GM19452 (cell line): ENCODE measurements at regions not wholly inside any gene's neighbourhood (a gene's known extent, or its start where the extent isn't known, plus 50 kb on each side); places are given as distances from the start of the nearest gene placed in this dataset.
"Not testable (repeated sequence)": the region's sequence is repeated elsewhere in the genome, so short reads cannot be mapped to it uniquely, and the experiment has no call there.

ENCODE experiments used
- ATAC-seq: cut with Tn5 transposase; IDR thresholded peaks from one replicate; pipeline ENCODE4 v1.9.1; 2021; ENCODE audit not compliant: unreplicated experiment

DNA sequence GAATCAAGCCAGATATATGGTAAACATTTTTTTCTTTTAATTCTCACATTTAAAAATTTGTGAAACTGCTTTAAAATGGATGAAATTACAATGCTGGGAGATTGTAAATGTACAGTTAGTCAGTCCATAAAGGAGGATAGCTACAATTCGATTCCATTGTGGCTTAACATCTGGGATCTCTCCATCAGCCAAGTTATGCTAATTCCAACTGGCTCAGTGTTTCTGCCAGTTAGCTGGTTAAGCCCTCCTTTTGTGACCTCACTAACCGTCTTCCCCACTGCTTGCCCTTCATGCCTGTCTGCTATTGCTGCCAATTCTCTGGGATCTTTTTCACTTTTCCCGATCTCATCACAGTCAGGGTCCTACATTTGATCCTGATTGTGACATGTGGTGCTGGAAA lies 1347.6 kb downstream of the CDH11 start:
- no peak for ATAC-seq

DNA sequence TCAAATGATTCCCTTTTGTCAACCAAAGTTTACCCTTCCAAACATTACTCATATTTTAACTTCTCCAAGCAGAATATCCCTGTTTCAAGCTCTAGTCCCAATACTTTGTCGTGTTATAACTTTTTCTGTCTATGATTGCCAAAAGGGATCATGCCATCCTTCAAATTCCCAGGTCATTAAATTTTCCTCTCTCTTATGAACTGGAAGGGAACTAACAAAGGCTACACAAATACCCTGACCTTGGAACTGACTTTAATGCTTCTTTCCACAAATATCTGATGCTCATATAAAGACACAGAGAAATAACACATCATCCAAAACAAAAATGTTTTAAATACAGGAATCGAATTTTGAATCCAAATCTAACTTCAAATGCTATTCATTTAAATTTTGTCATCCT lies 1352.7 kb downstream of the CDH11 start:
- no peak for ATAC-seq

DNA sequence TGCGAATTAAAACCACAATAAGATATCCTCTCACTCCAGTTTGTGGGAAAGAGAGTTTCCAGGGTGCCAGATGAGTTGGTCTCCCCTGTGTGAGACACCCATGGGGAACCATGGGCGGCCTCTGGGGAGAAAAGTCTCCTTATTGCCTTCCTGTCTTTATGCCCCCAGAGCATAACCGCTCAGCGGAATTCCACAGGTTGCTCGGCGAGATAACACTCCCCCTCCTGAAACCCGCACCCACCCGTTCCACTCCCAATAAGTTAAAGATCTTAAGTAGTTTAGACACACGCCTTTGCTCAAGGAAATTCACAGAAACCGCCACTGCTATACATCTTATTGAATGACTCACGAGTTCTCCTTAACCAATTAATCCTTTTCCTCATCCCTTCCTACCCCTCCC lies 1361.6 kb downstream of the CDH11 start:
- ATAC-seq = not testable (repeated sequence)

DNA sequence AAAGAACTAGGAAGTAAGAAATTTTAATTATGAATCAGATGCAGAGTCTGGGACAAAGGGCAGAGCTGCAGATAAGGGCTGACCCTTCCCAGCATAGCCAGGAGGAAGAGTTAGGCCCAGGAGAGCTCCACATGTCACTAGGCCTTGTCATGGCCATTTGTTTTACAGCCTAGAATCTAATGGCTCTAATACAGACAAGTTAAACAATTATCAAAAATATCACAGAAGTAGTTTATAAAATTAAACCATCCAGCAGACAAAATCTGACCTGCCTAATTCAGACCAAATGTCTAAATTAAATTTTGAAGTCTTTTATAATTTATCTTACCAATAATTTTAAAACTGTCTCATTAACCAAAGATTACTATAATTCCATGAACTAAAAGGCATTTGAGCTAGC lies 1369.5 kb downstream of the CDH11 start:
- ATAC-seq = no peak

DNA sequence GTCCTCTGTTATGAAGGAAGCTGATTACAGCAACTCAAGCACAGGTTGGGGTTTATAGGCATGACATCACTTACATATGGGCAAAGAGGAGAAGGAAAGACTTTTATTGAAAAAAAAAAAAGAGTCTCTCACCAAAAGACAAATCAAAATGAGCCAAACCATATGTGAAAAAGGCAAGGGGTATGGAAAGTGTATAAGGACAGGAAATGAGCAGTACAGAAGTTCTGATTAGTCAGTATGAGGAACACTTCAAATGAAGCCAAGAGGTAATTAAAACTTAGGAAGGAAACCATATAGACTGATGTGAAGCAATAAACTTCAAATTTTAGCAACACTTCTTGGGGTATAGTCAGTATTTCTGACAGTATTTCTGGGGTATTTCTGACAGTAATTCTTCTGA lies 1372.6 kb downstream of the CDH11 start:
- ATAC-seq = no peak

DNA sequence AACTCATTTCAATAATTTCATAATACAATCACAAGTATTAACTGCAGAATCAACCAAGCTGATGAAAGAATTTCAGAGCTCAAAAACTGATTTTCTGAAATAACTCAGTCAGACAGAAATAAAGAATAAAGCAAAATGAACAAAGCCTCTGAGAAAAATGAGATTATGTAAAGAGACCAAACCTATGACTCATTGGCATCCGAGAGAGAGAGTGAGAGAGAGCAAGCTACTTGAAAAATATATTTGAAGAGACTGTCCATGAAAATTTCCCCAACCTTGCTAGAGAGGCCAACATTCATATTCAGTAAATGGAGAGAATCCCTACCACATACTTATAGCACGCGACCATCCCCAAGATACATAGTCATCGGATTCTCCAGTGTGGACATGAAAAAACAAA lies 1376.4 kb downstream of the CDH11 start:
- ATAC-seq = no peak

DNA sequence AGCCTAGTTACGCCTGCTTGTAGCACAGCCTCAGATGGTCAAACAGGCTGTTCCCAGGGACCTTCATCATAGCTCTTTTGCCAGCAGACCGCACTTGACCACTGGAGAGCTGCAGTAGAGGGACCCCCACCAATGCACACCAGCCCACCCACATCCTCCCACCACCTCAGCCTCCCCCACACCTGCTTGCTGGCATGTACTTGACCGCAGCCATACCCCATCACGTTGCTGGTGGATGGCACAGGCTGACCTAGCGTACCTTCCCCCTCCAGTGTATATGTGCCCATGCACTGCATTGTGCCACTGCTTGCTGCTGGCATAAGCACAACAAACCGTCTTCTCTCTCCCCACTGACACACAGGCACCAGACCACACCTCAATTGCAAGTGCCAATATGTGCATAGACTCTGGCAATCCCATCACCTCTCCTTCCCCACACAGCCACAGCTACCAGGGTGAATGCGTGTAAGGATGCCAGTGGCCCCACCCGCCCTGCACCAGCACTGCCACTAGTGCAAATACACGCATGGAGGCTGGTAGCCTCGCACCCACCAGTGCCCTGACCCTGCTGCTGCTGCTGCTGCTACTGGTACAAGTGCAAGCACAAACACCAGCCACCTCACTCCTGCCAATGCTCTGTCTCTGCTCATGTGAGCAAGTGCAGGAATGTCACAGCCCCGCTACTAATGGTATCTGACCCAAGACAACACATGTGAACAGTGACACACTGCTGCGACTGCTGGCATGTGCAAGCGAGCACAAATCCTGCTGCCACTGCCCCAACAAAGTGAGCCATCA lies 1377.6 kb downstream of the CDH11 start:
- ATAC-seq = no peak

DNA sequence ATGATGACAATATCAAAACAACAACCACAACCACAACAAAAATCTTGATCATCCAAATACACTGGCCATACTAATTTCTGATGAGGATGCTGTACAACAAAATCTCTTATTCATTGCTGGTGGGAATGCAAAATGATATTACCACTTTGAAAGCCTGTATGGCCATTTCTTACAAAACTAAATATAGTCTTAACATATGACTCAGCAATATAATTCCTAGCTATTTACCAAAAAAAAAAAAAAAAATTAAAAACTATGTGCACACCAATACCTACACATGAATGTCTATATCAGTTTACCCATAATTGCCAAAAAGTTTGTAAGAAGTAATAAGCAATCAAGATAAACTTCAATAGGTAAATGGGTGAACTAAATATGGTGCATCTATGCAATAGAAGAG lies 1379.7 kb downstream of the CDH11 start:
- no peak for ATAC-seq

DNA sequence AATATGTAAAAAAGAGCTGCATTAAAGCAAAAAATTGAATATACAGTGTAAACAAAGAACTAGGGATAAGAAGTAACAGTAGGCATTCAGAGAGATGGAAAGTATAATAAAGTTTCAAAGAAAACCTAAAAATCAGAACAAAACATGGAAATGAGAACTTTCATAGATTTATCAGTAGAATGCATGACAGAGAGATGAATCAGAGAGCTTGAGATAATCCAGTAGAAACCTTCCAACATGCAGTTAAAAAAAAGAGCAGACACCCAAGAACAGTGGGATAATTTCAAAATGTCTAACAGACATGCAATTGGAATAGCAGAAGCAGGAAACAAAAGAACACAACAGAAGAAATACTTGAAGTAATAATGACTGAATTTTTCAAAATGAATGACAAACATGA lies 1384.2 kb downstream of the CDH11 start:
- ATAC-seq = no peak

DNA sequence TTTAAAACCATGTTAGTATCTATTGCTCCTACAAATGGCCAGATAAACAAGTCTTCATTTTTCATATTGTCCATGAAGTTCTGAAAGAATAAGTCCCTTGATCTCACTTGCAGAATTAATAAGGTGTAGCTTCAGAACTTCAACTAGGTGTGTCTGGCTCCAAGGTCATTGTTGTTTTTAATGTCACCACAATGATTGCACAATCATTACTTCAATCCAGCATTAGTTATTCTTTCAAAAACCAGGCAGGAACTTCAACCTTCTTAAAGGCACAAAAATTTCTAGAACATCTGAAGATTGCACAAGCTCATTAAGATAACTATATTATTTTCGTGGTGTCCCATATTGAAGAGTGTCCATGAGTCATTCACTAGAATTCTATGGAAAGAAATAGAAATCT lies 1386.4 kb downstream of the CDH11 start:
- no peak for ATAC-seq

DNA sequence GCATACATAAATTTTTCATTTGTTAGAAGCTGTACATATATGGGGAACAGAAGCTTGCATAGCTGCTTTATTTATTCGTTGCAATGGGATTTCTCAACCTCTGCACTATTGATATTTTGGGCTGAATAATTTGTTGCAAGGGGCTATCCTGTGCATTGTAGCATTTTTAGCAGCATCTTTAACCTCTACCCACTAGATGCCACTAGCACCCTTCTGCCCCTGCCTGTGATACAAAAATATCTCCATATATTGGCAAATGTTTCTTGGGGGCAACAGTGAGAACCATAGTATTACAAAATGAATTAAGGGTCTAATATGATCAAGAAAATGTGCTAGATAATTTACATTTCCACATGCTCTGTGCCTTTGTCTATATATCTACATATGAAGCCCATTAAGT lies 1401.0 kb downstream of the CDH11 start:
- ATAC-seq = no peak

DNA sequence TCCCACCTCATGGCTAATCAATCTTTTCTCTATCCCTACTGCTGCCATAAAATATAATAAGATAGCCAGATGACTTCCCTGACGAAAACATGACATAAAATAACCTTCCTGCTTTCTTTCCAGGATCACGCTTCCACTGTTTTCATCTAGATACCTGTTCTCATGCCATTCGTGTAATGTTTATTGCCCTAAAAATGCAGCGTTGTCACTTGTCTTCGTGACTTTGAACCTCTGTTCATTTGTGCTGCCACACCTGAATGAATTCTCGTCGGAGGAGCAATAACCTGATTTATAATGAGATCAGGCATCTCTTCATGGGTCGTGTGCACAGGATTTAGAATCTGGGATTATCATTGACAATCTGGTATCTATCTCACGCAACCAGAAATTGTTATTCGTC lies 1401.9 kb downstream of the CDH11 start:
- no peak for ATAC-seq

DNA sequence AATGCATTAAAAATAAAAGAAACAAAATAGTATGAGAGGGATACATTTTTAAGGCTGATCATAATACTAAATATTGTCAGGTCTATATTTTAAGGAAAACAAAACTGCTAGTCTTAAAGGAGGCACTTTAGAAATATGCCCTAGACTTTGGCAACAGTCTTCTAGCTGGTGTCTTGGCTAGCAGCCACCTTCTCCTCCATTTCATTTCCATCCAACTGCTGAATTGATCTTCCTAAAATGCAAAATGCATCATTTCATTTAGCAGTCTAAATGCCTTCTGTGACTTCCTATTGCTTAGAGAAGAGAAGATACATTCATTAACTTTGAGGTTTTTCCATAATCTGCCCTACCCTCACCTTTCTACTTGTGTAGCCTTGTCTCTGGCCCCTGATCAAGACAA lies 1404.1 kb downstream of the CDH11 start:
- no peak for ATAC-seq

DNA sequence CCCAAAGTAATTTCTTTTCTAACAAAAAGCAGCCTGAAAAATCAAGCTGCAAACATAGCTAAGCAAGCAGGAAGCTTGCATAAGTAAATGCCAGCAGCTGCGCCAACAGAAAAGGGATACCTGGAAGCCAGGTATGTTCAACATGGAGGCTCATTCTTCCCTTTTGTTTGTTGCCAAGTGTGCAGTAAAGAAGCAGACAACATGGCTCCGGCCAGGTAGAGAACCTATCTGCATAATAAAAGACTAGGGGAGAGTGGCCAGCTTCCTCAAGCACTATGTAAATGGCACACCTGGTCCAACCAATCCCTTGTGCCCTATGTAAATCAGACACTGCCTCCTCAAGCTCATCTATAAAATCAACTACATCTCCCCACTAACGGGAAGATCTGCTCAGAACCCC lies 1407.0 kb downstream of the CDH11 start:
- ATAC-seq = no peak

DNA sequence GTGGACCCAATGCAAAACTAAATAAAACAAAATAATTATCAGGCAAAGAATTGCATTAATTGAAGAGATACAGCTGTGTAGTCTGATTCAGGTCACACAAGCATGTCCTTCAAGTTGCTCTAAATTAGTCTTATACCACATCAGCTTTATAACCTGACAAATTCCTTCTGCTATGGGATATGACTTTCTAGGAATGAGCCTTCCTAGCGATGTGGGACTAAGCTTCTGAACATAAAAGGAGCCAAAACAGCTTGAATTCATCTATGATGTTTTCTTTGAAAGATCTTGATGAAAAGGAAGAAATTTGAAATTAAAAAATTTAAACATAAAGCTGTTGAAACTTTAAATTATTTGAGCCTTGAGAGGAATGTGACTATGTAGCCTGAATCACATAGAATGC lies 1409.1 kb downstream of the CDH11 start:
- ATAC-seq = no peak

DNA sequence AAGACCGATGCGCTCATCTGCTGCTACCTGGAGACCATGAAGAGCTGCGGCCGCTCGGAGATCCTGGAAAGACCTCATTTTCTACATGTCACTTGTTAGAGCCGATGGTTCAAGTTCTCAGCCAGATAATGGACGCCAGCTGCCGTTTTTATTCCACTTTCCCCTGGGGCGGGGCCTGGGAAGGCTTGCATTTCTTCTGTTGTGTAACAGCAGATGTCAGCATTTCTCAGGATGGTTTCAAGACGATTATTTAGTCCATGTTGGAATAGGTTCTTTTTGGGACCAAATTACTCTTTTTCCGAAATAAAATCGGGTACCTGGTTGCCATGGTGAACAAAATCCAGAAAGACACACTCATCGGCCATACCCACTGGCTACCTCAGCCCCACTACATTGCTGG lies 1418.3 kb downstream of the CDH11 start:
- ATAC-seq = no peak

DNA sequence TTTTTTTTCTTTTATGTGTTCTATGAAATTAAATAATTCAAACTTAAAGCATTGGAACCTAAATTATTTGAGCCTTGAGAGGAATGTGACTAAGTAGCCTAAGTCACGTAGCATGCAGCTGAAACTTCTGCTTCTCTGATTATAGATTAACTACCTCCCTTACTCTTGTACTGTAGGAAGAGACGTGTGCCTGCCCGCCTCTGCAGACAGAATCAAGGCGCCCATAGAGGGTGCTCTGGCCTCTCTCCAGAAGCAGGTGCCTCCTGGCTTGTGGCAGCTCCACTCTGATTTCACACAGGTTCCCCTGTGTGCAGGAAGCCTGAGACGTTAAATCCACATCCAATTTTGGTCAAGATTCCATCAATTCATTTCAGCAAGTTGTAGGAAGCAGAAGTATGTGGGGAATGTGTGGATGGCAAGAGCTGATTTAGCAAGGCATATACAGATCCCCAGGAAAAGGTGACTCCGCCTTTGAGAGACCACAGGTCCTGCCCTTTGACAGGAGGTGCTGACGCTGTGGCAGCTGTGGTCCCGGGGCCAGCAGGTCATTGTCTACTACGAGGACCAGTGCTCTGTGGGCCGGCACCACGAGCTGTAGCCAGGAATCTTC lies 1418.8 kb downstream of the CDH11 start:
- ATAC-seq = no peak

DNA sequence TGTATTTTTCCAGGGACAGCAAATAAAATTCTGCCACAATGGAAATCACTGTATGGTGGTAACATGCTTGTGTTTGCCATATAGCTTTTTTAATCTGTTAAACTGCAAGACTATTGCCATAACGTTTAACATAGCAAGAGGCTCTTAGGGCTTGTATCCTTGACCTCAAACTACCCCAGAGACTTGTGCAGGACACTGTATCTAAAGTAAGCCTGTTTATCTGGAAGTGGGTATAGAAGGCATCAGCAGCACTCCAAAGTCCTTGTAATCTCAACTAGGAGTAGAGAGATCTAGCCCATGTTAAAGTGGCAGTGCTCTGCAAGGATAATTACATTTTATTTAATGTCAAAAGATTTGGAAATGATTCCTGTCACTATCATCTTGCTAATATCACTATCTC lies 1424.1 kb downstream of the CDH11 start:
- ATAC-seq = no peak

DNA sequence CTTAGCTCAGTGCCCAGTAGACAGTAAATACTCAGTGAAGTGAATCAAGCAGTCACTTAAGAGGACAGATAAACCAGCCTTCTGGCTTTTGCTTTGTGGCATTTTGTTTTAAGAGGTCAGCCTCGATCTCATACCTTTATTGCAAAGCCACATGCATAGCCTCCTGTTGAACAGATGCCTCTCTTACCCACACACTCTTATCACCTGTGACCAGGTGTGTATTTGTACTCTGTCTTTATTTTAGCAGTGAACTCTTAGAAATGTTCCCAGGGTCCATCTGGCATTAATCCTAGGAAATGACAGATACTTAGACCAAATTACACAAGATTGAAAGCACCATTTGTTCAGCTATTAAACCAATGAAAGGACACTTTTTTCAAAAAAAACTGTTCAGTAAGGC lies 1426.5 kb downstream of the CDH11 start:
- ATAC-seq = no peak

DNA sequence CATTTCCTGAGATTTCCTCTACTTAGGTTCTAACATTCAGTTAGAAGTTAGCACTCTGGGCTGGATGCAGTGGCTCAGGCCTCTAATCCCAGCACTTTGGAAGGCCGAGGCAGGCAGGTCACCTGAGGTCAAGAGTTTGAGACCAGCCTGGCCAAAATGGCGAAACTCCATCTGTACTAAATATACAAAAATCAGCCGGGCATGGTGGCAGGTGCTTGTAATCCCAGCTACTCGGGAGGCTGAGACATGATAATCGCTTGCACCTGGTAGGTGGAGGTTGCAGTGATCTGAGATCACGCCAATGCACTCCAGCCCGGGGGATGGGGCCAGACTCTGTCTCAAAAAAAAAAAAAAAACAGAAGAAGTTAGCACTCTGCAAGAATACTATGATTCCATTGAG lies 1430.9 kb downstream of the CDH11 start:
- ATAC-seq = no peak

DNA sequence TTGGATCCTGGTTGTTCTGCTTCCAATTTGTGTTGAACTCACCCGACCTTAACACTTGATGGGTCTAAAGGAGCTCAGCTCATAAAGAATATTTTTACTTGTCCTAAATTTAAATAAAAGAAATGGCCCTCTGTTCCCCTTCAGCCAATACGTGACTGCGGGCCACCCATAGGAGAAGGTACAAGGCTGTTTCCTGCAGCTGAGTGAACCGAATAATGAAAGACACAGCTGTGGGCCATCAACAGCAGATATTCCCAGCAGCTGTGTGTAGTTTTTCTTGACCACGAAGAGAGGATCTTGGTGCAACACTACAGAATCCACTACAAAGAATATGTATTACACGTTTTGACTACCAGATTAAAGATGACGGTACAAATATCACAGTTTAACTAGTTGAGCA lies 1431.6 kb downstream of the CDH11 start:
- no peak for ATAC-seq

DNA sequence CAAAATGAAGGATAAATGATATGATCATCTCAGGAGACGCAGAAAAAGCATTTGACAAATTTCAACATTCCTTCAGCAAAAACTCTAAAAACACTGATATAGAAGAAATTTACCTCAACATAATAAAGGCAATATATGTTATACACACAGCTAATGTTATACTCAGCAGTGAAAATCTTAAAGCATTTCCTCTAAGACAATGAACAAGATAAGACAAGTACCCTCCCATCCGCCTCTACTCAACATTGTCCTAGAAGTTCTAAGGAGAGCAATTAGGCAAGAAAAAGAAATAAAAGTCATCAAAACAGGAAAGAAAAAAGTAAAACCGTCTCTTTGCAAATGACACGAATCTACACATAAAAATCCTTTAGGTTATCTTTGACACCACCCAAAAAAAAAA lies 1432.8 kb downstream of the CDH11 start:
- no peak for ATAC-seq
